ENCODE measurements at regions not wholly inside any gene's neighbourhood (a gene's known extent, or its start where the extent isn't known, plus 50 kb on each side); places are given as distances from the start of the nearest gene placed in this dataset.
"Not testable (repeated sequence)": the region's sequence is repeated elsewhere in the genome, so short reads cannot be mapped to it uniquely, and the experiment has no call there.

- not testable (repeated sequence) for H3K4me1 Mint-ChIP-seq, H3K4me3 Mint-ChIP-seq, H3K27ac Mint-ChIP-seq, ATAC-seq, H3K27me3 Mint-ChIP-seq, DNase-seq
- peaks cover 0 to 32% of the 10 kb centered on the region in 2 donors for H3K9me3 Mint-ChIP-seq
These were observed 62.8 kb downstream of the SCP2D1 start for GRCh38 chr20:18876394-18876793.

- Mint-ChIP-seq H3K4me1 (no peaks in the 10 kb centered on the region), H3K27me3 (peaks cover 10% of the 10 kb centered on the region), H3K27ac (no peak overlapping the region), H3K4me3 (no peak overlapping the region), H3K9me3 (peaks cover 4 to 31% of the 10 kb centered on the region in 2 donors)
- no peak for DNase-seq
- ATAC-seq, result no peak
These were observed 65.7 kb downstream of the SCP2D1 start for GRCh38 chr20:18879262-18879661.

- no peak overlapping the region for H3K27ac Mint-ChIP-seq
- H3K9me3 Mint-ChIP-seq, result peaks cover 4% of the 10 kb centered on the region in 2 donors
- no peaks in the 10 kb centered on the region for H3K4me1 Mint-ChIP-seq
- ATAC-seq, result no peak
- no peak for DNase-seq
- H3K4me3 Mint-ChIP-seq, result no peak overlapping the region
- peaks cover 16% of the 10 kb centered on the region for H3K27me3 Mint-ChIP-seq
These were observed 73.2 kb downstream of the SCP2D1 start for GRCh38 chr20:18886756-18887155.

GRCh38 chr20:18901980-18902737, 88.6 kb downstream of the SCP2D1 start:
- no peak for ATAC-seq
- Mint-ChIP-seq H3K27me3 (peaks cover 6% of the 10 kb centered on the region), H3K9me3 (peaks cover 0 to 4% of the 10 kb centered on the region in 2 donors), H3K4me1 (no peaks in the 10 kb centered on the region), H3K4me3 (no peak overlapping the region), H3K27ac (no peak overlapping the region)
- no peak for DNase-seq

GRCh38 chr20:18904192-18904591, 90.6 kb downstream of the SCP2D1 start:
- no peak for DNase-seq
- peaks cover 0 to 4% of the 10 kb centered on the region in 2 donors for H3K9me3 Mint-ChIP-seq
- ATAC-seq, result no peak
- H3K4me3 Mint-ChIP-seq, result no peak overlapping the region
- H3K27ac Mint-ChIP-seq, result no peak overlapping the region
- no peaks in the 10 kb centered on the region for H3K4me1 Mint-ChIP-seq
- peaks cover 6% of the 10 kb centered on the region for H3K27me3 Mint-ChIP-seq

GRCh38 chr20:18904624-18905023, 91.0 kb downstream of the SCP2D1 start:
- H3K27me3 Mint-ChIP-seq, result peaks cover 6% of the 10 kb centered on the region
- peak overlapping the region in 1 of 2 donors; percentile 49 for H3K27ac Mint-ChIP-seq
- ATAC-seq, result no peak

GRCh38 chr20:18906046-18906445, 92.5 kb downstream of the SCP2D1 start:
- Mint-ChIP-seq H3K4me3 (no peak overlapping the region), H3K27ac (no peak overlapping the region), H3K9me3 (no peaks in the 10 kb centered on the region), H3K4me1 (no peaks in the 10 kb centered on the region), H3K27me3 (peaks cover 6% of the 10 kb centered on the region)
- no peak for ATAC-seq
- DNase-seq, result no peak

More at GRCh38 chr20:18904624-18905023, 91.0 kb downstream of the SCP2D1 start:
- Mint-ChIP-seq H3K9me3 (peaks cover 0 to 4% of the 10 kb centered on the region in 2 donors), H3K4me3 (no peak overlapping the region), H3K4me1 (no peaks in the 10 kb centered on the region)
- DNase-seq, result no peak

- DNase-seq (no peak), ATAC-seq (no peak)
- Mint-ChIP-seq H3K4me3 (no peak overlapping the region), H3K27me3 (peaks cover 16% of the 10 kb centered on the region), H3K9me3 (no peaks in the 10 kb centered on the region), H3K4me1 (no peaks in the 10 kb centered on the region), H3K27ac (no peak overlapping the region)
These were observed 93.8 kb downstream of the SCP2D1 start for GRCh38 chr20:18907353-18907752.

GRCh38 chr20:18908109-18908508, 94.5 kb downstream of the SCP2D1 start:
- DNase-seq (no peak), ATAC-seq (no peak)
- H3K4me1 Mint-ChIP-seq, result no peaks in the 10 kb centered on the region
- H3K27me3 Mint-ChIP-seq, result peaks cover 22% of the 10 kb centered on the region
- H3K4me3 Mint-ChIP-seq, result no peak overlapping the region
- no peak overlapping the region for H3K27ac Mint-ChIP-seq
- H3K9me3 Mint-ChIP-seq, result no peaks in the 10 kb centered on the region

GRCh38 chr20:18909254-18909653, 95.7 kb downstream of the SCP2D1 start:
- no peak overlapping the region for H3K4me3 Mint-ChIP-seq
- ATAC-seq, result no peak
- H3K4me1 Mint-ChIP-seq, result no peaks in the 10 kb centered on the region
- H3K9me3 Mint-ChIP-seq, result no peaks in the 10 kb centered on the region
- H3K27ac Mint-ChIP-seq, result no peak overlapping the region
- H3K27me3 Mint-ChIP-seq, result peaks cover 24% of the 10 kb centered on the region
- no peak for DNase-seq

GRCh38 chr20:18913701-18914100, 100.1 kb downstream of the SCP2D1 start:
- no peaks in the 10 kb centered on the region for H3K9me3 Mint-ChIP-seq
- peaks cover 17% of the 10 kb centered on the region for H3K27me3 Mint-ChIP-seq
- H3K4me3 Mint-ChIP-seq, result no peak overlapping the region
- no peak overlapping the region for H3K27ac Mint-ChIP-seq
- ATAC-seq (no peak), DNase-seq (no peak)
- no peaks in the 10 kb centered on the region for H3K4me1 Mint-ChIP-seq

- no peaks in the 10 kb centered on the region for H3K4me1 Mint-ChIP-seq
- H3K4me3 Mint-ChIP-seq, result no peak overlapping the region
- no peaks in the 10 kb centered on the region for H3K9me3 Mint-ChIP-seq
- no peak overlapping the region for H3K27ac Mint-ChIP-seq
- no peak for DNase-seq
- no peak for ATAC-seq
- H3K27me3 Mint-ChIP-seq, result peaks cover 17% of the 10 kb centered on the region
These were observed 101.2 kb downstream of the SCP2D1 start for GRCh38 chr20:18914796-18915195.

GRCh38 chr20:18916886-18917750, 103.5 kb downstream of the SCP2D1 start:
- no peak overlapping the region for H3K4me3 Mint-ChIP-seq
- H3K4me1 Mint-ChIP-seq, result no peaks in the 10 kb centered on the region
- no peak overlapping the region for H3K27ac Mint-ChIP-seq
- peaks cover 10% of the 10 kb centered on the region for H3K27me3 Mint-ChIP-seq
- no peaks in the 10 kb centered on the region for H3K9me3 Mint-ChIP-seq
- no peak for DNase-seq
- peak; percentile 9 for ATAC-seq

GRCh38 chr20:18919996-18920395, 106.4 kb downstream of the SCP2D1 start:
- H3K9me3 Mint-ChIP-seq, result no peaks in the 10 kb centered on the region
- DNase-seq (no peak), ATAC-seq (no peak)
- no peak overlapping the region for H3K4me3 Mint-ChIP-seq
- H3K27me3 Mint-ChIP-seq, result no peaks in the 10 kb centered on the region
- no peak overlapping the region for H3K27ac Mint-ChIP-seq
- no peaks in the 10 kb centered on the region for H3K4me1 Mint-ChIP-seq

GRCh38 chr20:18921291-18921690, 107.7 kb downstream of the SCP2D1 start:
- DNase-seq (no peak), ATAC-seq (no peak)
- no peak overlapping the region for H3K4me3 Mint-ChIP-seq
- no peaks in the 10 kb centered on the region for H3K27me3 Mint-ChIP-seq
- H3K9me3 Mint-ChIP-seq, result no peaks in the 10 kb centered on the region
- H3K4me1 Mint-ChIP-seq, result no peaks in the 10 kb centered on the region
- H3K27ac Mint-ChIP-seq, result no peak overlapping the region

GRCh38 chr20:18922251-18922650, 108.7 kb downstream of the SCP2D1 start:
- H3K9me3 Mint-ChIP-seq, result no peaks in the 10 kb centered on the region
- ATAC-seq, result no peak
- H3K27me3 Mint-ChIP-seq, result no peaks in the 10 kb centered on the region
- no peak for DNase-seq
- H3K4me3 Mint-ChIP-seq, result no peak overlapping the region
- H3K4me1 Mint-ChIP-seq, result no peaks in the 10 kb centered on the region
- no peak overlapping the region for H3K27ac Mint-ChIP-seq

Data from stimulated activated naive CD8-positive, alpha-beta T cell treated with anti-CD3 and anti-CD28 coated beads, Interleukin-15, amount 100 ng/mL, for 72 hours (primary cell).